ENCODE measurements at regions not wholly inside any gene's neighbourhood (a gene's known extent, or its start where the extent isn't known, plus 50 kb on each side); places are given as distances from the start of the nearest gene placed in this dataset.

- TF ChIP-seq GLIS3 (CRISPR knock-in tag; IDR thresholded peaks at IDR 0.05) (no peak), ISL1 (CRISPR knock-in tag; IDR thresholded peaks at IDR 0.05) (no peak)
Observed at GRCh38 chr1:185534801-185535200, 199.4 kb upstream of the HMCN1 start.

Measured in SK-N-SH treated with all-trans-retinoic acid at 6 μM for 48 hours (cell line).